ENCODE measurements at regions not wholly inside any gene's neighbourhood (a gene's known extent, or its start where the extent isn't known, plus 50 kb on each side); places are given as distances from the start of the nearest gene placed in this dataset.

GRCh38 chr11:101369835-101370234, 214.0 kb downstream of the TRPC6 start:
- TF ChIP-seq PHB2 (IDR thresholded peaks at IDR 0.05; ENCODE audit: partially characterized antibody) (no peak), USF2 (IDR thresholded peaks at IDR 0.05; ENCODE audit: low read depth, low read length) (no peak), USF2 (CRISPR knock-in tag; IDR thresholded peaks at IDR 0.05; ENCODE audit: borderline replicate concordance) (no peak)

All from HepG2 (cell line).